GM21515 (cell line): ENCODE measurements at regions not wholly inside any gene's neighbourhood (a gene's known extent, or its start where the extent isn't known, plus 50 kb on each side); places are given as distances from the start of the nearest gene placed in this dataset.
"Not testable (repeated sequence)": the region's sequence is repeated elsewhere in the genome, so short reads cannot be mapped to it uniquely, and the experiment has no call there.

Source experiments
- ATAC-seq: cut with Tn5 transposase; IDR thresholded peaks from one replicate; pipeline ENCODE4 v1.9.1; 2021; ENCODE audit not compliant: unreplicated experiment

GRCh38 chr5:52603778-52604554, 183.8 kb upstream of the ITGA1 start:
- no peak for ATAC-seq

GRCh38 chr5:52605317-52606313, 182.1 kb upstream of the ITGA1 start:
- no peak for ATAC-seq

- no peak for ATAC-seq
Measured at GRCh38 chr5:52607227-52607824, 180.4 kb upstream of the ITGA1 start.

- no peak for ATAC-seq
Measured at GRCh38 chr5:52620315-52620714, 167.4 kb upstream of the ITGA1 start.

GRCh38 chr5:52623291-52623690, 164.4 kb upstream of the ITGA1 start:
- ATAC-seq = no peak

- ATAC-seq = no peak
Measured at GRCh38 chr5:52624291-52624690, 163.4 kb upstream of the ITGA1 start.

- ATAC-seq = no peak
Measured at GRCh38 chr5:52626312-52626711, 161.4 kb upstream of the ITGA1 start.

- ATAC-seq = no peak
Measured at GRCh38 chr5:52627740-52628139, 160.0 kb upstream of the ITGA1 start.

GRCh38 chr5:52632281-52632680, 155.4 kb upstream of the ITGA1 start:
- ATAC-seq = no peak

GRCh38 chr5:52634171-52634570, 153.5 kb upstream of the ITGA1 start:
- ATAC-seq = not testable (repeated sequence)

- ATAC-seq = no peak
Measured at GRCh38 chr5:52638732-52639131, 149.0 kb upstream of the ITGA1 start.

- ATAC-seq = no peak
Measured at GRCh38 chr5:52648726-52649125, 139.0 kb upstream of the ITGA1 start.

GRCh38 chr5:52655163-52655562, 132.6 kb upstream of the ITGA1 start:
- no peak for ATAC-seq

GRCh38 chr5:52656569-52657246, 131.0 kb upstream of the ITGA1 start:
- no peak for ATAC-seq

- no peak for ATAC-seq
Measured at GRCh38 chr5:52657247-52657645, 130.5 kb upstream of the ITGA1 start.

GRCh38 chr5:52658246-52658645, 129.5 kb upstream of the ITGA1 start:
- ATAC-seq = no peak

GRCh38 chr5:52660621-52661020, 127.1 kb upstream of the ITGA1 start:
- no peak for ATAC-seq

GRCh38 chr5:52661903-52662595, 125.7 kb upstream of the ITGA1 start:
- ATAC-seq = no peak

GRCh38 chr5:52665559-52665958, 122.2 kb upstream of the ITGA1 start:
- no peak for ATAC-seq

GRCh38 chr5:52668139-52668538, 119.6 kb upstream of the ITGA1 start:
- ATAC-seq = no peak
